ENCODE measurements at regions not wholly inside any gene's neighbourhood (a gene's known extent, or its start where the extent isn't known, plus 50 kb on each side); places are given as distances from the start of the nearest gene placed in this dataset.

DNA sequence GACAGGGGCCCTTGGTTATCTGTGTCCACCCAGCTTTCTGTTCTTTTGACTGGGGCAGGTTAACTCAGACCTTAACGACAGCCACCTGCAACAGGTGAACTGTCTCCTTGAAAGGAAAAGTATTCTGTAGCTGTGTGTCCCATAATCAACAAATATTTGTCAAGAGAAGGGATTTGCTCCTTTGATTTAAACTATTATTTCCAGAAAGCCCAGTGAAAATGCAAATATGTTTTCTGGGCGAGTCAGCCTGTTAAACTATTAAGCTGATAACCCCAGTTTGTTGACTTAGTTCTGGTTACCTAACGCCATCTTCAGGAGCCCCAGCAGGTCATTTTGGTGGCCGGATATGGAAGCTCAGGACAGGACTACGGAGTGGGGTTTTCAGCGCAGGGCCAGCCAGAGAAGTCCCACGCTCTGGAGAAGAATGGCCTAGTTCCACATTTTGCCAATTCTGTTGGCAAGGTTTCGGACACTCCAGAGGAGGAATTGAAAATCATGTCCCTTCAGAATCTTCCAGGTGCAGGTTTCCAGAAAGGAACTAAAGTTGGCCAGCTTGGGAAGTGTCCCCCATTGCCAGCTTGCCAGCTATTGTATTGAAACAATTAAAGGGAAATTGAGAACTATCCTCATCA is 54.5 kb downstream of the ADRA2A start:
- TF ChIP-seq, protein P1, sequence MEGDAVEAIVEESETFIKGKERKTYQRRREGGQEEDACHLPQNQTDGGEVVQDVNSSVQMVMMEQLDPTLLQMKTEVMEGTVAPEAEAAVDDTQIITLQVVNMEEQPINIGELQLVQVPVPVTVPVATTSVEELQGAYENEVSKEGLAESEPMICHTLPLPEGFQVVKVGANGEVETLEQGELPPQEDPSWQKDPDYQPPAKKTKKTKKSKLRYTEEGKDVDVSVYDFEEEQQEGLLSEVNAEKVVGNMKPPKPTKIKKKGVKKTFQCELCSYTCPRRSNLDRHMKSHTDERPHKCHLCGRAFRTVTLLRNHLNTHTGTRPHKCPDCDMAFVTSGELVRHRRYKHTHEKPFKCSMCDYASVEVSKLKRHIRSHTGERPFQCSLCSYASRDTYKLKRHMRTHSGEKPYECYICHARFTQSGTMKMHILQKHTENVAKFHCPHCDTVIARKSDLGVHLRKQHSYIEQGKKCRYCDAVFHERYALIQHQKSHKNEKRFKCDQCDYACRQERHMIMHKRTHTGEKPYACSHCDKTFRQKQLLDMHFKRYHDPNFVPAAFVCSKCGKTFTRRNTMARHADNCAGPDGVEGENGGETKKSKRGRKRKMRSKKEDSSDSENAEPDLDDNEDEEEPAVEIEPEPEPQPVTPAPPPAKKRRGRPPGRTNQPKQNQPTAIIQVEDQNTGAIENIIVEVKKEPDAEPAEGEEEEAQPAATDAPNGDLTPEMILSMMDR (IDR thresholded peaks at IDR 0.05) = no peak
- no peak for TF ChIP-seq POLR2A (IDR thresholded peaks at IDR 0.05)
- TF ChIP-seq POLR2AphosphoS5 (IDR thresholded peaks at IDR 0.05) = no peak
